Neural progenitor cell (in vitro differentiated cells): ENCODE measurements at regions not wholly inside any gene's neighbourhood (a gene's known extent, or its start where the extent isn't known, plus 50 kb on each side); places are given as distances from the start of the nearest gene placed in this dataset.
A peak's percentile ranks its signal among the peaks of the same experiment; 100 is the strongest.
"Not testable (repeated sequence)": the region's sequence is repeated elsewhere in the genome, so short reads cannot be mapped to it uniquely, and the experiment has no call there.

ENCODE experiments used
- EZH2 ChIP-seq: fragments of 200-600 bp; sonication (generic); IDR thresholded peaks from 2 replicates; pipeline ENCODE4 v1.6.1; 2017; ENCODE audit warnings: antibody characterized with exemption, mild to moderate bottlenecking, moderate library complexity
- EZH2phosphoT487 ChIP-seq: fragments of 200-600 bp; sonication (generic); IDR thresholded peaks from 2 replicates; pipeline ENCODE4 v1.6.1; 2017; ENCODE audit warnings: antibody characterized with exemption
- TF ChIP-seq, protein P1 (sequence below): fragments of 200-600 bp; sonication (generic); IDR thresholded peaks from 2 replicates; pipeline ENCODE4 v1.5.1; 2017; ENCODE audit warnings: antibody characterized with exemption, mild to moderate bottlenecking

DNA sequence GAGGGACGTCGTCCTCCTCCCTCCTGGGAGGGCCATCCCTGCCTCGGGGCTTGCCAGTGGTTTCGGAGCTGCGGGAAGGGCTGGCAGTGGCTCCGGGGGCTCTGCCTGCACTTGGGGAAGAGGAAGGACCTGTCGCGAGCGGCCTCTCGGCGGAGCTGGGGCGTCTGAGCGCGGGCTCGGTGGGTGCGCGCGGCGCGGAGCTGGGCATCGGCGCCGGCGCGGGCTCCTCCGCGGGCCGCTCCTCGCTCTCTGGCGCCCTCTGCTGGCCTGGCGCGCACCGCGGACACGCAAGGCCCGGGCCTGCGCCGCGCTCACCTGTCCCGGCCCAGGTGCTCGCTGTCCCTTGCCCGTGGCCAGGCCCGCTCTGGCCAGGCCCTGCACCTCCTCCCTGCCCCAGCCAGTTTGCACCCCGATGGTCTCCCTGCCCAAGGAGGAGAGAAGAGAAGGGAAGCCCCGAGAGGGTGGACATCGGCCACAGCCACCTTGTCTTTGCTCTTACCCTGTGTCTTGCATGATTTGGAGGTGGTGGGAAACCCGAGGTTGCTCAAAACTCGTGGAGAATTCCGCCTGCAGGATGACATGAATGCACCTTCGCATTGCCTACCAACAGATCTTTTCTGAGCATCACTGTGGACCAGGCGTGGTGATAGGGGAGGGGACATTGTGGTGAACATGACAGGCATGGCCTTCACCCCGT lies 119.2 kb downstream of the OTOP1 start:
- TF ChIP-seq, protein P1, sequence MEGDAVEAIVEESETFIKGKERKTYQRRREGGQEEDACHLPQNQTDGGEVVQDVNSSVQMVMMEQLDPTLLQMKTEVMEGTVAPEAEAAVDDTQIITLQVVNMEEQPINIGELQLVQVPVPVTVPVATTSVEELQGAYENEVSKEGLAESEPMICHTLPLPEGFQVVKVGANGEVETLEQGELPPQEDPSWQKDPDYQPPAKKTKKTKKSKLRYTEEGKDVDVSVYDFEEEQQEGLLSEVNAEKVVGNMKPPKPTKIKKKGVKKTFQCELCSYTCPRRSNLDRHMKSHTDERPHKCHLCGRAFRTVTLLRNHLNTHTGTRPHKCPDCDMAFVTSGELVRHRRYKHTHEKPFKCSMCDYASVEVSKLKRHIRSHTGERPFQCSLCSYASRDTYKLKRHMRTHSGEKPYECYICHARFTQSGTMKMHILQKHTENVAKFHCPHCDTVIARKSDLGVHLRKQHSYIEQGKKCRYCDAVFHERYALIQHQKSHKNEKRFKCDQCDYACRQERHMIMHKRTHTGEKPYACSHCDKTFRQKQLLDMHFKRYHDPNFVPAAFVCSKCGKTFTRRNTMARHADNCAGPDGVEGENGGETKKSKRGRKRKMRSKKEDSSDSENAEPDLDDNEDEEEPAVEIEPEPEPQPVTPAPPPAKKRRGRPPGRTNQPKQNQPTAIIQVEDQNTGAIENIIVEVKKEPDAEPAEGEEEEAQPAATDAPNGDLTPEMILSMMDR: peak; percentile 54
- not testable (repeated sequence) for TF ChIP-seq EZH2, EZH2phosphoT487
